Caki2 (cell line): ENCODE measurements at regions not wholly inside any gene's neighbourhood (a gene's known extent, or its start where the extent isn't known, plus 50 kb on each side); places are given as distances from the start of the nearest gene placed in this dataset.
"Not testable (repeated sequence)": the region's sequence is repeated elsewhere in the genome, so short reads cannot be mapped to it uniquely, and the experiment has no call there.

ENCODE experiments used
- DNase-seq: peaks from one replicate; pipeline ENCODE4 v3.0.0-alpha.2; 2015; ENCODE audit warnings: low read depth
- in situ Hi-C: cut with HindIII; loops from 2 replicates; pipeline ENCODE4 v1.10.0; 2016; ENCODE audit warnings: low sequenced_read_pairs, low pct_unique_long_range_greater_than_20kb, mixed read lengths

- no peak for DNase-seq
- in situ Hi-C loops, result no loop called here
Observed at GRCh38 chr1:238767321-238767720, 619.0 kb upstream of the CHRM3 start.

GRCh38 chr1:238764779-238765178 lies 621.6 kb upstream of the CHRM3 start:
- DNase-seq, result no peak
- in situ Hi-C loops, result no loop called here

- DNase-seq, result no peak
- in situ Hi-C loops, result no loop called here
Observed at GRCh38 chr1:238753252-238753651, 633.1 kb upstream of the CHRM3 start.

GRCh38 chr1:238752327-238752726 lies 634.0 kb upstream of the CHRM3 start:
- no peak for DNase-seq
- in situ Hi-C loops, result no loop called here

GRCh38 chr1:238745069-238745468 lies 641.3 kb upstream of the CHRM3 start:
- no peak for DNase-seq
- in situ Hi-C loops, result no loop called here

- in situ Hi-C loops, result no loop called here
- no peak for DNase-seq
Observed at GRCh38 chr1:238738892-238739291, 647.5 kb upstream of the CHRM3 start.

GRCh38 chr1:238727670-238728069 lies 658.7 kb upstream of the CHRM3 start:
- in situ Hi-C loops, result no loop called here
- no peak for DNase-seq

- in situ Hi-C loops, result no loop called here
- no peak for DNase-seq
Observed at GRCh38 chr1:238722812-238723211, 663.6 kb upstream of the CHRM3 start.

- no peak for DNase-seq
- in situ Hi-C loops, result no loop called here
Observed at GRCh38 chr1:238710697-238711096, 675.7 kb upstream of the CHRM3 start.

GRCh38 chr1:238701024-238701423 lies 685.3 kb upstream of the CHRM3 start:
- no peak for DNase-seq
- in situ Hi-C loops, result no loop called here

GRCh38 chr1:238690415-238690814 lies 696.0 kb upstream of the CHRM3 start:
- in situ Hi-C loops, result no loop called here
- no peak for DNase-seq

- in situ Hi-C loops, DNase-seq: not testable (repeated sequence)
Observed at GRCh38 chr1:238684576-238684975, 701.8 kb upstream of the CHRM3 start.

GRCh38 chr1:238681451-238681850 lies 704.9 kb upstream of the CHRM3 start:
- DNase-seq, result no peak
- in situ Hi-C loops, result no loop called here

- in situ Hi-C loops, result no loop called here
- DNase-seq, result no peak
Observed at GRCh38 chr1:238681021-238681420, 705.3 kb upstream of the CHRM3 start.

- DNase-seq, result no peak
- in situ Hi-C loops, result no loop called here
Observed at GRCh38 chr1:238677567-238677966, 708.8 kb upstream of the CHRM3 start.

GRCh38 chr1:238675221-238675620 lies 711.1 kb upstream of the CHRM3 start:
- peak; percentile 37 for DNase-seq
- in situ Hi-C loops, result no loop called here

GRCh38 chr1:238674316-238674715 lies 712.1 kb upstream of the CHRM3 start:
- peak; percentile 26 for DNase-seq
- in situ Hi-C loops, result no loop called here

GRCh38 chr1:238673561-238673960 lies 712.8 kb upstream of the CHRM3 start:
- no peak for DNase-seq
- in situ Hi-C loops, result no loop called here

- no peak for DNase-seq
- in situ Hi-C loops, result no loop called here
Observed at GRCh38 chr1:238672806-238673205, 713.6 kb upstream of the CHRM3 start.

GRCh38 chr1:238672262-238672661 lies 714.1 kb upstream of the CHRM3 start:
- DNase-seq, result no peak
- in situ Hi-C loops, result no loop called here

- DNase-seq, result no peak
- in situ Hi-C loops, result no loop called here
Observed at GRCh38 chr1:238664139-238664538, 722.2 kb upstream of the CHRM3 start.
